Keratinocyte (primary cell): ENCODE measurements at regions not wholly inside any gene's neighbourhood (a gene's known extent, or its start where the extent isn't known, plus 50 kb on each side); places are given as distances from the start of the nearest gene placed in this dataset.

Experiments
- CTCF ChIP-seq, 3 experiments: IDR thresholded peaks in 1 of 3; conservative IDR thresholded peaks in 1 of 3; optimal IDR thresholded peaks in 1 of 3; 2 replicates in 2 of 3; 3 replicates in 1 of 3; pipeline versions ENCODE3 to v1.5.1; 2011; ENCODE audit warnings: low read length in 3 of 3, mild to moderate bottlenecking in 3 of 3, moderate library complexity in 2 of 3, control low read depth in 1 of 3, inconsistent platforms in 1 of 3; ENCODE audit not compliant: insufficient read depth in 2 of 3; ENCODE audit errors: extremely low read depth in 1 of 3
- EZH2 ChIP-seq: IDR thresholded peaks from one replicate; pipeline ENCODE4 v1.6.1; 2012; ENCODE audit warnings: inconsistent platforms, mild to moderate bottlenecking, low read length, moderate library complexity

DNA sequence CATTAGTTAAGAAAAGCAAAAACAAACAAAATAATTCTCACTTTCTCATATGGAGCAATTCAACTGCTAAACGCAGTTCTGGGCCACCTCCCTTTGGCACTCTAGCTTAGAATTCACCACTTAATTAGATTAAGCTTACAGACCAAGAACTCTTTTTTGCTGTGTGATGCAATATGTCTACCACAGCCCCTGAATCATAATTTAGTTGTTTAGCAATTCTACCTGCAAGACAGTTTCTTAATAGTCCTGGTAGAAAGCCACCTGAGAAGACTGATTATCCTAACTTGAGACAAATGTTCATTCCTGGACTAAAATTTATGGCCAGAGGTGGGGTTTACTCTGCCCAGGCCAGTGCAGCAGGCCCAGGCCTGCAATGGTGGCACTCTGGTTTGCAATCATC is 205.9 kb downstream of the HS3ST3A1 start:
- no peak for TF ChIP-seq CTCF (optimal IDR thresholded peaks at IDR 0.05 in 1 of 3, IDR thresholded peaks at IDR 0.05 in 1 of 3, conservative IDR thresholded peaks at IDR 0.05 in 1 of 3; ENCODE audit: extremely low read depth in 1 of 3, insufficient read depth in 2 of 3, low read length in 3 of 3)
- TF ChIP-seq EZH2, result no peak
